EH (cell line): ENCODE measurements at regions not wholly inside any gene's neighbourhood (a gene's known extent, or its start where the extent isn't known, plus 50 kb on each side); places are given as distances from the start of the nearest gene placed in this dataset.
A peak's percentile ranks its signal among the peaks of the same experiment; 100 is the strongest.
"Not testable (repeated sequence)": the region's sequence is repeated elsewhere in the genome, so short reads cannot be mapped to it uniquely, and the experiment has no call there.

Experiments
- DNase-seq: peaks from one replicate; pipeline ENCODE4 v3.0.0-alpha.2; 2015; ENCODE audit warnings: low read depth

- peak; percentile 41 for DNase-seq
Measured at GRCh38 chr6:113370508-113371502, 486.3 kb upstream of the MARCKS start.

- DNase-seq, result not testable (repeated sequence)
Measured at GRCh38 chr6:113375466-113375865, 481.7 kb upstream of the MARCKS start.

- DNase-seq, result peak; percentile 93
Measured at GRCh38 chr6:113375950-113376846, 480.9 kb upstream of the MARCKS start.

- DNase-seq, result no peak
Measured at GRCh38 chr6:113376847-113377165, 480.3 kb upstream of the MARCKS start.

- no peak for DNase-seq
Measured at GRCh38 chr6:113377362-113377942, 479.7 kb upstream of the MARCKS start.

GRCh38 chr6:113380591-113380990 lies 476.6 kb upstream of the MARCKS start:
- no peak for DNase-seq

- no peak for DNase-seq
Measured at GRCh38 chr6:113381232-113381631, 475.9 kb upstream of the MARCKS start.

GRCh38 chr6:113381959-113382358 lies 475.2 kb upstream of the MARCKS start:
- DNase-seq, result peak; percentile 76

- peak; percentile 51 for DNase-seq
Measured at GRCh38 chr6:113383701-113384100, 473.4 kb upstream of the MARCKS start.

- DNase-seq, result peak; percentile 71
Measured at GRCh38 chr6:113385020-113385431, 472.1 kb upstream of the MARCKS start.

GRCh38 chr6:113388996-113389395 lies 468.1 kb upstream of the MARCKS start:
- no peak for DNase-seq

GRCh38 chr6:113392551-113393055 lies 464.5 kb upstream of the MARCKS start:
- DNase-seq, result no peak

- no peak for DNase-seq
Measured at GRCh38 chr6:113394216-113394615, 462.9 kb upstream of the MARCKS start.

- DNase-seq, result no peak
Measured at GRCh38 chr6:113394729-113395128, 462.4 kb upstream of the MARCKS start.

GRCh38 chr6:113396730-113397129 lies 460.4 kb upstream of the MARCKS start:
- no peak for DNase-seq

- peak; percentile 68 for DNase-seq
Measured at GRCh38 chr6:113397236-113397635, 459.9 kb upstream of the MARCKS start.

- DNase-seq, result no peak
Measured at GRCh38 chr6:113401231-113401630, 455.9 kb upstream of the MARCKS start.

GRCh38 chr6:113402544-113402943 lies 454.6 kb upstream of the MARCKS start:
- DNase-seq, result no peak

GRCh38 chr6:113403966-113404595 lies 453.1 kb upstream of the MARCKS start:
- DNase-seq, result no peak

GRCh38 chr6:113405326-113406047 lies 451.7 kb upstream of the MARCKS start:
- peak; percentile 24 for DNase-seq
